ENCODE measurements at regions not wholly inside any gene's neighbourhood (a gene's known extent, or its start where the extent isn't known, plus 50 kb on each side); places are given as distances from the start of the nearest gene placed in this dataset.
"Not testable (repeated sequence)": the region's sequence is repeated elsewhere in the genome, so short reads cannot be mapped to it uniquely, and the experiment has no call there.

DNA sequence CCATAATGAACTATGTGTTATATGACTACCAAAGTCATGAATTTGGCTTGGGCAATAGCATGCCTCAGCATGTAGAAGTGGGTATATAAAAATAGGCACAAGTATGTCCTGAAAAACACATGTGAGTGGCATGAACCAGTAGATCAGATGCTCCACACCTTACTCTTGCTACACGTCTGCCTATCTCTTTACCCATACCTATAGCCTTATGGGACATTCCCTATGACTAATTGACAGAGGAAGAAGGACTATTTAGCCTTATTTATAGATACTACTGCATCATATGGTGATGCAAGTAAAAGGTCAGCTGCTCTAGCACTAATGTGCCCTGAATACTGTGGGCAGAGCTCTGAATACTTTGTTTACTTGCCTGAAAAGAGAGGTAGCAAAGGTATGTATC, 81.0 kb upstream of the ZPLD1 start:
- no peak for DNase-seq

DNA sequence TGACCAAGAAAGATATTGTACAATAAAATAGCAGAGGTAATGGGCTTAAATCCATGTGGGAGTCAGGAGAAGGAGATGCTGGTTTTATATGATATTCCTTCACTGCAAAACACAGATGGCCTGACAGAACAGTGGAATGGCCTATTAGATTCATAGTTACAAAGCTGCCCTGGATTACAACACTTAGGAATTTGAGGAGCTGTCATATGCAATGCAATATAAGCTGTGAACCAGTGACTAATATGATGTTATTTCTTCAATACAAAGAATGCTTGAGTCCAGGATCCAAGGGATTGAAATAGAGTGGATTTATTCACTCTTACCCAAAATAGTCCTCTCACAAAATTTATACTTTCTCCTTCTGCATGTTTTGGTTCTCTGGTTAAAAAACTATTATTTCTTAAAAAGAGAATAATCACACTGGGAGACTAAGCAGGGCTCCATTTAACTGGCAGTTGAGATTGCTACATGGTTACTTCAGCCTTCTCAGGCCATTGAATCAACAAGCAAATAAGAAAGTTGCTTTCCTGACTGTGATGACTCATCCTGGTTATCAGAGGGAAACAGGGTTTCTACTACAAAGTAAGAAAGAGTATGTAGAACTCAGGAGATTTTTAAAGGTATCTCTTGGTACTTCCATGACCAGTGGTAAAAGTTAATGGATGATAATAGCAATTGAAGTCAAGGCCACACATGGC, 79.8 kb upstream of the ZPLD1 start:
- no peak for DNase-seq

DNA sequence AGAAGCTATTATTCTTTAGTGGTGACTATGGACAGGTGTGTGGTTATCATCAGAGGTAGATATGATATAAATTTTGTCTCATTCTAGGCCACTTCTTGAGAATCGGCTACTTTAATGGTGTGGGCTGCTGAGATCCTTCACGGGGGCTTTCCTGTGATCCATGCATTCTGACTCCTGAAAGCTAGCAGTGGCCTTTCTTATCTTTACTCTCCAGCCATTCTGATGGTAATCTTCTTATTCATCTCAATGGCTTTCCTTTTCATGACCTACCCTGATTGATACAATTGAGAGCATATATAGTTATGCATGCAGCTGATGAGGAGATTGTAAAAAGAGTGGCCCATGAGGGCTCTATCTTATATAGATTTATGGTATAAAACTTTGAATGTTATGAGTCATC, 78.3 kb upstream of the ZPLD1 start:
- no peak for DNase-seq

DNA sequence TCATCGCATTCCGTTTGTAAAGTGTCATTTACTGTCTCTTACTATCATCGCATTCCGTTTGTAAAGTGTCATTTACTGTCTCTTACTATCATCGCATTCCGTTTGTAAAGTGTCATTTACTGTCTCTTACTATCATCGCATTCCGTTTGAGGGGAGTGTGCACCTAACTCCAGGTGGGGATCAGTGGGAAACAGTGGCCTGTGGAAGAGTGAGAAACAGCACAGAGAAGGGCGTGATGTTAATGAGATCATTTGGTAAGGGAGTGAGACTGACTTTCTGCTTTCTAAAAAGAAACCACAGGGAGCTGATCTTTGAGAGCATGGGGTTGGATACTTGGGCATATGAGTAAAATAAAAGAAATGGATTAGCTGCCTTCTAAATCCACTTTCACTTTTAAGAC, 77.5 kb upstream of the ZPLD1 start:
- DNase-seq = not testable (repeated sequence)

DNA sequence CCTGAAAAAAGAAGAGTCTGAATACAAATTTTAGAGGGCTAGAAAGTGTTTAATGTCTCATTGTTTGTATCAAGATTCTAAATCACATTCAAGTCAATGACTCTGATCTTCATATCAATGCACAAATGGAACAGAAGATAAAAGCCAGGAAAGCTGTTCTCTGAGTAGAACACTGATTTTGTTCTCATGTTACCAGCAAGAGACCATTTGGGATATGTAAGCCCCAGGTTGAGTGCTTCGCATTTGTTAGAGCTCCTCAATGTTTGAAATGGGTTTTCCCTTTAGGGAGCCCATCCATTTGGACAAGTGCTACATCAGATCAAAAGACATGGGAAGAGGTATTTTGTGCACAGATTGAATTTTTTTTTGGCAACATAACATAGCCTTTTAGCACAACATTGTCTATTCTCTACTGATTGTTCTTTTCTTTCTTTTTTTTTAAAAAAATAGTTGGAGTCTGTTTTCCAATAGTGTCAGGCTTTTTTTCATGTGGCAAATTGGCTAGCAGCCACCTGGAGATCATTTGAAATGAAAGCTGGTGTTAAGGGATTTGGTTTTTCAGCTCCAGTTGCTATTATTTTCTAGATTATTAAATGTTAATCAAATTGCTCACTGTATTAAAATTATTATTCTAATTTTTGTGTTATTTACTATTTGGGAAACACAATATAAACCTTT, 74.5 kb upstream of the ZPLD1 start:
- DNase-seq = no peak

DNA sequence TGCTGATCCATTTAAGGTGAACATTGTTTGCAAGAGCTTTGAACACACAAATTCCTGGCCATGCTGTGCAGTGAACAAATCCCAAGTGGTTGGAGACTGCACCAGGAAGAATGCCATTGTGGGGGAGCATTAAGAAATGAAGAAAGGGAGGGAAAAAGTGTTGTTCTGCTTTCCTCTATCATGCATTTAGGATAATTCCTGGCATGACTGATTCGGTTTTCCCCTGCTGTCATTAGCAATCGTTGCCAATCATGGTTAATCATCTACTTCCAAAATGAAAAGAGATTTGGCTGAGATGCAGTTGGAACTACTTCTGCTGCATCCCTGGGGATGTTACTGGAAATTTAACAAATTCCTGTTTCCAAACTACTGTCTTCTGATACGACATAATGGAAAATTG, 73.7 kb upstream of the ZPLD1 start:
- DNase-seq = no peak

DNA sequence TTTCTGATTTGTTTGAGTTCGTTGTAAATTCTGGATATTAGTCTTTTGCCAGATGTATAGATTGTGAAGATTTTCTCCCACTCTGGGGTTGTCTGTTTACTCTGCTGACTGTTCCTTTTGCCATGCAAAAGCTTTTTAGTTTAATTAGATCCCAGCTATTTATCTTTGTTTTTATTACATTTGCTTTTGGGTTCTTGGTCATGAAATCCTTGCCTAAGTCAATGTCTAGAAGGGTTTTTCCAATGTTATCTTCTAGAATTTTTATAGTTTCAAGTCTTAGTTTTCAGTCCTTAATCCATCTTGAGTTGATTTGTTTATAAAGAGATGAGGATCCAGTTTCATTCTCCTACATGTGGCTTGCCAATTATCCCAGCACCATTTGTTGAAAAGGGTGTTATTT, 68.7 kb upstream of the ZPLD1 start:
- not testable (repeated sequence) for DNase-seq

DNA sequence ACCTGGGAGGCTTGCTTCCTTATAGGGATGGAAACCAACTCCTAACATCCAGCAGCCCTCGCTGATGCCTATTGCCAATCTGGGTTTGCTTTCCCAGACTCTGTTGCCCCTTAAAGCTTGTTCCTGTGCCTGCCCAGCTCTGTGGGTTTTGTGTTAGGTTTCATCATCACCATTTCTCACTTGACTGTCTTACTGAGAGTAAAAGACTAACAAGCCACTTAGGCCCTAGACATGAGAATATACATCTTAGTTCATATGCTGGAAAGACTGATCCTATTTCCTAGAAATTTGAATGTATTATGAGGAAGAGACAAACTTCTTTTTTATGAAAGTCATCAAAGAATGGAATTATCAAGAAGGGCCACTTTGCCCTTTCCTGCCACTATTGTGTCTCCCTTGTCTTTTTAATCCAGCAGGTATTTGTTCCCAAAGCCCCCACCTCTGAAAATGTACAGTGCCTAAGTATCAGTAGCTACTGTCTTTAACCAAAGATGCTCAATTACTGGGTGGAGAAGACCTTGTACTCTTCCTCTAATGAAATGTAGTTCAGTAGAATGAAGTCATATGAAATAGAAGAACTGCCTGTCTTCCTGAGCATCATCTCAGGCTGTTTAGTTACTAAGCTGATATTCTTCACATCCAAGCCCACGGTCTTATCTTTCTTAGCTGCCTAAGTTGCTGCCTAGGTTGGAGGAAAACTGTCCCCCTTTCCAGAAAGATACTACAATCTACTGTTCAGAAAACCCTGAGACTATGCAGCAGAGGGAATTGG, 59.8 kb upstream of the ZPLD1 start:
- DNase-seq = no peak

DNA sequence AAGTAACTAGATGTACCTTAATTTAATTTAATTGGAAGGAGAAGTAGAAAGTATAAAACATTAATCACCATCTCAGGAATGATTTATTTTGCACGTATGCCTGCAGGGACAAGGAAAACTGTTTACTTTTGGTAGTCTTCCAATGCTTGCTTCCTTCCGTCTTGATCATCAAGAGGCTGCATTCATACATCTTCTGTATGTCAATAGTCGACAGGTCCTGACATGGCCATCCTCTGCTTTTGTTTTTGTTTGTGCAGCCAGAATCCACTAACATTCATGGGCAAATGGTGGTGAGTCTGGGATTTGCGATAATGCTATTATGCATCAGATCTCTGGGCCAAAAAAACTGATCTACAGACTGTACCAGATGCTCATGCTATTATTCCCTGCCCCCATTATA, 56.6 kb upstream of the ZPLD1 start:
- DNase-seq = no peak

DNA sequence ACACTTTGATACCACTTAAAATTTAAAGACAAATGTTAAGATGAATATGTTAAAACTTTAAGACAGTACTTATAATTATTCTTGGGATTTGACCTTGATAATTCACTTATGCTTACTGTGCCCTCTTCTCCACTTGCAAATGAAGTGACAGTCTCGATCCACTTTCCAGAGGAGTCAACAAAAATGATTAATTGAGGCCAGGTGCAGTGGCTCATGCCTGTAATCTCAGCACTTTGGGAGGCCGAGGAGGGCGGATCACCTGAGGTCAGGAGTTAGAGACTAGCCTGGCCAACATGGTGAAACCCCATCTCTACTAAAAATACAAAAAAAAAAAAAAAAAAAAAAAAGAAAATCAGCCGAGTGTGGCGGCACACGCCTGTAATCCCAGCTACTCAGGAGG, 52.6 kb upstream of the ZPLD1 start:
- not testable (repeated sequence) for DNase-seq
